GM12892 (cell line): ENCODE measurements at regions not wholly inside any gene's neighbourhood (a gene's known extent, or its start where the extent isn't known, plus 50 kb on each side); places are given as distances from the start of the nearest gene placed in this dataset.

Experiments used
- POLR2AphosphoS5 ChIP-seq: IDR thresholded peaks from 2 replicates; pipeline ENCODE4 v1.6.1; 2011; ENCODE audit warnings: low read depth, low read length, control low read depth
- TAF1 ChIP-seq: IDR thresholded peaks from 2 replicates; pipeline ENCODE4 v1.6.1; 2011; ENCODE audit warnings: low read depth, mild to moderate bottlenecking, control low read depth, low read length, borderline replicate concordance

DNA sequence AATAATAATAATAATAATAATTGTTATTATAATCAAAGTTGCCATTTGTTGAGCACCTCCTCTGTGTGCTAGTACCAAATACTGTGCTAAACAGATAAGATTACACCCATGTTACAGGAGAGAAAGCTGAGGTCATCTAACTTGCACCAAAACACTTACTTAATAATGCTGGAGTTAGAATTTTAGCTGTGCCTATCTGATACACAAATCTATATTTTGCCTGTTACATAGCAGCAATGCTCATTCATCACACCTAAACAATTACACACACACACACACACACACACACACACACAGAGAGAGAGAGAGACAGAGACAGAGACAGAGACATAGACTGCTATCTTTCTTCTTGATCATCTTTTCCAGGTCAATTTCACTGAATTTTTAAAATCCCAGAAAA lies 170.9 kb upstream of the KLF3 start:
- TF ChIP-seq POLR2AphosphoS5 (no peak), TAF1 (no peak)
